Stomach (tissue), 8 donors: ENCODE measurements at regions not wholly inside any gene's neighbourhood (a gene's known extent, or its start where the extent isn't known, plus 50 kb on each side); places are given as distances from the start of the nearest gene placed in this dataset.

Source experiments
- DNase-seq, 2 donors: peaks; one replicate each; pipeline versions ENCODE4 v3.0.0 to v3.0.0-alpha.2; 2013 to 2019
- H3K27ac ChIP-seq, 5 donors: fragments of 200-600 bp in 4 of 5; sonication (generic) in 4 of 5; one replicate each; pipeline ENCODE4 v1.5.1; 2013 to 2019; ENCODE audit warnings: mild to moderate bottlenecking in 1 of 5, moderate library complexity in 1 of 5
- H3K27me3 ChIP-seq, 3 donors: fragments of 200-600 bp; sonication (generic); one replicate each; pipeline ENCODE4 v1.5.1; 2017 to 2019; ENCODE audit warnings: mixed run types in 1 of 3
- H3K36me3 ChIP-seq, 4 donors: fragments of 200-600 bp; sonication (generic); 1 replicate in 3 of 4; 2 replicates in 1 of 4; pipeline ENCODE4 v1.5.1; 2016 to 2019
- H3K4me1 ChIP-seq, 4 donors: fragments of 200-600 bp; sonication (generic); one replicate each; pipeline ENCODE4 v1.5.1; 2016 to 2019
- H3K4me3 ChIP-seq, 4 donors: fragments of 200-600 bp; sonication (generic) in 3 of 4; one replicate each; pipeline ENCODE4 v1.5.1; 2016 to 2019; ENCODE audit warnings: mild to moderate bottlenecking in 1 of 4
- H3K9me3 ChIP-seq, 4 donors: fragments of 200-600 bp; sonication (generic); one replicate each; pipeline ENCODE4 v1.5.1; 2016 to 2019
- CTCF ChIP-seq, 7 experiments: fragments of 450-650 bp in 4 of 7; fragments of 200-600 bp in 3 of 7; sonication (generic) in 3 of 7; IDR thresholded peaks; one replicate each; pipeline ENCODE4 v1.5.1; 2016 to 2019; ENCODE audit warnings: antibody characterized with exemption in 7 of 7, control low read depth in 2 of 7, mild to moderate bottlenecking in 1 of 7
- EP300 ChIP-seq: sonication (generic); formaldehyde crosslinking; IDR thresholded peaks from one replicate; pipeline ENCODE4 v1.6.1; 2017; ENCODE audit warnings: antibody characterized with exemption
- POLR2A ChIP-seq, 4 donors: fragments of 450-650 bp; IDR thresholded peaks; one replicate each; pipeline ENCODE4 v1.6.1; 2016; ENCODE audit warnings: antibody characterized with exemption in 4 of 4, control low read depth in 2 of 4, mild to moderate bottlenecking in 1 of 4, moderate library complexity in 1 of 4
- POLR2AphosphoS5 ChIP-seq, 3 donors: sonication (generic); formaldehyde crosslinking; IDR thresholded peaks; one replicate each; pipeline ENCODE4 v1.6.1; 2016; ENCODE audit warnings: antibody characterized with exemption in 3 of 3
- WGBS, 5 donors: extraction: QIAGEN DNeasy Blood & Tissue Kit in 3 of 5; methylation state at CpG; one replicate each; pipeline versions ENCODE4 v1.1.5 to v1.1.7; 2013 to 2018; 5-methylcytosine and 5-hydroxymethylcytosine counted together
- intact Hi-C: fragments of 100-400 bp; cut with DNase I; formaldehyde crosslinking; loops from one replicate; pipeline ENCODE4 v1.15.1; 2023; ENCODE audit warnings: low total_unique reads
- donor health status: healthy with polysubstance abuse.
- donor health status: Bipolar disorder and iron deficiency.
- donor health status: healthy.

GRCh38 chr14:54136894-54137613, 180.4 kb upstream of the BMP4 start:
- intact Hi-C loops: no loop called here
- no peaks in the 10 kb centered on the region for H3K9me3 ChIP-seq
- TF ChIP-seq CTCF (IDR thresholded peaks at IDR 0.05): no peak
- TF ChIP-seq EP300: no peak
- no peak for TF ChIP-seq POLR2AphosphoS5 (IDR thresholded peaks at IDR 0.05)
- TF ChIP-seq POLR2A (IDR thresholded peaks at IDR 0.05): no peak
- no peak overlapping the region for H3K27ac ChIP-seq
- no peak overlapping the region for H3K4me3 ChIP-seq
- H3K4me1 ChIP-seq: no peaks in the 10 kb centered on the region
- 74 to 89% (median 85%) methylated on average over 5 to 6 of the region's 6 CpGs for WGBS, 5 donors
- DNase-seq: no peak
- H3K36me3 ChIP-seq: no peaks in the 10 kb centered on the region
- no peaks in the 10 kb centered on the region for H3K27me3 ChIP-seq

DNA sequence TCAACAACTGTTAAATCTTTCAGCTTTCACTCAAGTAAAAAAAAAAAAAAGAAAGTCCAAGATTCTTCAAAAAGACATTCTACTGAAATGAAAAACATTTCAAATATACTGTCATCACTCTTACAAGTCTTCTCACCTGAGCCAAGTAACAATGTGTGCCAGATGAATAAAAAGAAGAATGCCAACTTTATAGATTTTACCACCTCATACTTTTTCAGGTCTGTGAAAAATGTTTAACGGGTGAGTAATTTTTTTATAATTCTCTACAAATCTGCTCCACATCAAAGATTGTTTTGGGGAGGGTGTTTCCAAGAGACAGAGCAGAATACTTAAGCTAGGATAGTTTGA, 181.0 kb upstream of the BMP4 start:
- Histone ChIP-seq H3K4me3 (no peak overlapping the region), H3K4me1 (no peaks in the 10 kb centered on the region), H3K27ac (no peak overlapping the region), H3K36me3 (no peaks in the 10 kb centered on the region), H3K27me3 (no peaks in the 10 kb centered on the region), H3K9me3 (no peaks in the 10 kb centered on the region)
- no peak for DNase-seq
- intact Hi-C loops: no loop called here
- no peak for TF ChIP-seq CTCF (IDR thresholded peaks at IDR 0.05)
- no peak for TF ChIP-seq POLR2A (IDR thresholded peaks at IDR 0.05)
- no peak for TF ChIP-seq EP300
- no peak for TF ChIP-seq POLR2AphosphoS5 (IDR thresholded peaks at IDR 0.05)
- WGBS, 5 donors: 88 to 98% (median 94%) methylated on average over 1 of the region's 1 CpG

DNA sequence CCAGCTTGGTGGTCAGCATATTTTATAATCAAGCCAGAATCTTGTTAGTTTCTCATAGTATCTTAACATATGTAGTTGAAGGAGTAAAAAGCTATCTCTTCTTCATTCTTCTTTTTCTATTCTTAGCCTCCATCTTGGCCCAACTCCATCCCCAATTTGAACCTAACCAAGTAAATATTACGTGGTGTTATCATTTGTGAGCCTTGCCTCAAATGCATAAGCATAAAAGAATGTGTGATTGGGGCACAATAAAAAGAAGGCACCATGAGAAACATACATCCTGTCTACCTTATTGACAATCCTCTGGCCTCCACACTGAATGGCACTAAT, 181.4 kb upstream of the BMP4 start:
- Histone ChIP-seq H3K9me3 (no peaks in the 10 kb centered on the region), H3K4me1 (no peaks in the 10 kb centered on the region), H3K36me3 (no peaks in the 10 kb centered on the region), H3K4me3 (no peak overlapping the region), H3K27ac (no peak overlapping the region), H3K27me3 (no peaks in the 10 kb centered on the region)
- TF ChIP-seq EP300: no peak
- TF ChIP-seq POLR2A (IDR thresholded peaks at IDR 0.05): no peak
- no peak for TF ChIP-seq POLR2AphosphoS5 (IDR thresholded peaks at IDR 0.05)
- TF ChIP-seq CTCF (IDR thresholded peaks at IDR 0.05): no peak
- WGBS, 5 donors: 16 to 29% (median 24%) methylated on average over 1 of the region's 1 CpG
- intact Hi-C loops: no loop called here
- DNase-seq: no peak

DNA sequence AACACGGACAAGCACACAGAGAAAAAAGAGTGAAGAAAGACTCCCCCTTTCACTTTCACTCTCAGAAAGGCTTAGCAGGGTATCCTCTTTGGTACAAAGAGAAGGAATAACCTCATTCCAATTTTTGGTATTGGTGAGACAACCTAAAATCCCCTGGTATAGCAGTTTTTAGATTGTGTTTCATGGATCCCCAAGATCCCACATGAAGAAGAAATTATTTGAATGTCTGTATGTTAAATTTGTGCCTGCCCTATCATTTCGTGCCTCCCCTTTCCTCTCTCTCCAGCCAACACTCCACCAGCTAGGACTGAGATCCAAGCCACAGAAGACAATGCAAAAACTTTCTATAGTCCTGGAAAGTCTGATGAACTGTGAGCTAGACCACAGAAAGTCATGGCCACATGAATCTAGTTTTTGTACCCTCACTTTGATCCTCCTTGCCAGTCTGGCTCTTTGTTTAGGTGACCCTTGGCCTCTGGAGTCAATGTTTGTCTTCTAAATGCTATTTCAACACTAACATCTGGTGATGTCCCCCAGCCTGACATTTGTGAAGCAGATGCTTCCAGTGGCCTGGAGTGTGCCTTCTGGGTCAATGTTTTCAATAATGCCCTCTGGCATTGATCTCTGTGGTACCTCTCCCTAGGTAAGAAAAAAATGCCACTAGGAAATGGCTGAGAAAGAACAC, 181.9 kb upstream of the BMP4 start:
- H3K27ac ChIP-seq: no peak overlapping the region
- H3K36me3 ChIP-seq: no peaks in the 10 kb centered on the region
- TF ChIP-seq CTCF (IDR thresholded peaks at IDR 0.05) (no peak), EP300 (no peak), POLR2AphosphoS5 (IDR thresholded peaks at IDR 0.05) (no peak), POLR2A (IDR thresholded peaks at IDR 0.05) (no peak)
- 60 to 73% (median 68%) methylated on average over 2 of the region's 2 CpGs for WGBS, 5 donors
- no peaks in the 10 kb centered on the region for H3K9me3 ChIP-seq
- intact Hi-C loops: no loop called here
- no peak overlapping the region for H3K4me3 ChIP-seq
- H3K4me1 ChIP-seq: no peaks in the 10 kb centered on the region
- DNase-seq: no peak
- H3K27me3 ChIP-seq: no peaks in the 10 kb centered on the region
